Thyroid gland (tissue), 4 donors: ENCODE measurements at regions not wholly inside any gene's neighbourhood (a gene's known extent, or its start where the extent isn't known, plus 50 kb on each side); places are given as distances from the start of the nearest gene placed in this dataset.
"Not testable (repeated sequence)": the region's sequence is repeated elsewhere in the genome, so short reads cannot be mapped to it uniquely, and the experiment has no call there.

Experiments used
- DNase-seq, 2 donors: peaks; one replicate each; pipeline ENCODE4 v3.0.0-alpha.2; 2019
- H3K27ac ChIP-seq, 3 donors: fragments of 200-600 bp; sonication (generic); 1 replicate in 2 of 3; 2 replicates in 1 of 3; pipeline ENCODE4 v1.5.1; 2016 to 2019; ENCODE audit warnings: mild to moderate bottlenecking in 1 of 3, moderate library complexity in 1 of 3
- H3K27me3 ChIP-seq: fragments of 200-600 bp; sonication (generic); one replicate; pipeline ENCODE4 v1.5.1; 2019
- H3K36me3 ChIP-seq, 2 donors: fragments of 200-600 bp; sonication (generic); one replicate each; pipeline ENCODE4 v1.5.1; 2016 to 2019
- H3K4me1 ChIP-seq, 2 donors: fragments of 200-600 bp; sonication (generic); one replicate each; pipeline ENCODE4 v1.5.1; 2017 to 2019
- H3K4me3 ChIP-seq, 3 donors: fragments of 200-600 bp; sonication (generic); replicated peaks in 1 of 3; 1 replicate in 2 of 3; 2 replicates in 1 of 3; pipeline ENCODE4 v1.5.1; 2016; ENCODE audit warnings: mild to moderate bottlenecking in 1 of 3
- H3K9me3 ChIP-seq: fragments of 200-600 bp; sonication (generic); one replicate; pipeline ENCODE4 v1.5.1; 2017
- POLR2A ChIP-seq, 2 donors: fragments of 450-650 bp; IDR thresholded peaks; one replicate each; pipeline ENCODE4 v1.6.1; 2017; ENCODE audit warnings: antibody characterized with exemption in 2 of 2, mild to moderate bottlenecking in 2 of 2, moderate library complexity in 1 of 2
- WGBS, 2 donors: methylation state at CpG; one replicate each; pipeline ENCODE4 v1.1.5; 2017; 5-methylcytosine and 5-hydroxymethylcytosine counted together
- intact Hi-C: fragments of 100-400 bp; cut with DNase I; formaldehyde crosslinking; loops from one replicate; pipeline ENCODE4 v1.15.1; 2023
- TF ChIP-seq, protein P1 (sequence below), 6 experiments: fragments of 200-600 bp in 3 of 6; fragments of 450-650 bp in 3 of 6; sonication (generic) in 3 of 6; IDR thresholded peaks; one replicate each; pipeline ENCODE4 v1.5.1; 2016 to 2019; ENCODE audit warnings: antibody characterized with exemption in 6 of 6, mild to moderate bottlenecking in 2 of 6, inconsistent platforms in 1 of 6, moderate library complexity in 1 of 6

DNA sequence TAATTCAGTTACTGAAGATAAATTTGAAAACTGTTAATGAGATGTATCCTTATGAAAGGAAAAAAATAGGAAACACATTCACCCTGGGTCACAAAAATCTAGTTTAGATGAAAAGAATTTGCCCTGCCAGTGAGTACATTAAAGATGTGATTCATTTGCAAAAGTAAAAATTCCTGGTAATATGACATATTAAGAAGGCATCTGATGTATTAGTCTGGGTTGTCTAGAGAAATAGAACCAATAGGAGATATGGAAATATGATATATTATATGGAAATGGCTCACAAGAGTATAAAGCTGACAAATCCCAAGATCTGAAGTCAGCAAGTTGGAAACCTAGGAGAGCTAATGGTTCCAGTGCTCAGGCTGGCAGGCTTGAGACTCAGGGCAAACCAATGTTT is 153.8 kb downstream of the MRPL39 start:
- H3K27ac ChIP-seq, result no peak overlapping the region
- no peaks in the 10 kb centered on the region for H3K4me1 ChIP-seq
- H3K4me3 ChIP-seq, result no peak overlapping the region
- H3K27me3 ChIP-seq, result no peaks in the 10 kb centered on the region
- no peaks in the 10 kb centered on the region for H3K9me3 ChIP-seq
- H3K36me3 ChIP-seq, result no peaks in the 10 kb centered on the region
- no peak for DNase-seq
- TF ChIP-seq, protein P1, sequence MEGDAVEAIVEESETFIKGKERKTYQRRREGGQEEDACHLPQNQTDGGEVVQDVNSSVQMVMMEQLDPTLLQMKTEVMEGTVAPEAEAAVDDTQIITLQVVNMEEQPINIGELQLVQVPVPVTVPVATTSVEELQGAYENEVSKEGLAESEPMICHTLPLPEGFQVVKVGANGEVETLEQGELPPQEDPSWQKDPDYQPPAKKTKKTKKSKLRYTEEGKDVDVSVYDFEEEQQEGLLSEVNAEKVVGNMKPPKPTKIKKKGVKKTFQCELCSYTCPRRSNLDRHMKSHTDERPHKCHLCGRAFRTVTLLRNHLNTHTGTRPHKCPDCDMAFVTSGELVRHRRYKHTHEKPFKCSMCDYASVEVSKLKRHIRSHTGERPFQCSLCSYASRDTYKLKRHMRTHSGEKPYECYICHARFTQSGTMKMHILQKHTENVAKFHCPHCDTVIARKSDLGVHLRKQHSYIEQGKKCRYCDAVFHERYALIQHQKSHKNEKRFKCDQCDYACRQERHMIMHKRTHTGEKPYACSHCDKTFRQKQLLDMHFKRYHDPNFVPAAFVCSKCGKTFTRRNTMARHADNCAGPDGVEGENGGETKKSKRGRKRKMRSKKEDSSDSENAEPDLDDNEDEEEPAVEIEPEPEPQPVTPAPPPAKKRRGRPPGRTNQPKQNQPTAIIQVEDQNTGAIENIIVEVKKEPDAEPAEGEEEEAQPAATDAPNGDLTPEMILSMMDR (IDR thresholded peaks at IDR 0.05), result no peak
- no peak for TF ChIP-seq POLR2A (IDR thresholded peaks at IDR 0.05)
- intact Hi-C loops, result no loop called here

DNA sequence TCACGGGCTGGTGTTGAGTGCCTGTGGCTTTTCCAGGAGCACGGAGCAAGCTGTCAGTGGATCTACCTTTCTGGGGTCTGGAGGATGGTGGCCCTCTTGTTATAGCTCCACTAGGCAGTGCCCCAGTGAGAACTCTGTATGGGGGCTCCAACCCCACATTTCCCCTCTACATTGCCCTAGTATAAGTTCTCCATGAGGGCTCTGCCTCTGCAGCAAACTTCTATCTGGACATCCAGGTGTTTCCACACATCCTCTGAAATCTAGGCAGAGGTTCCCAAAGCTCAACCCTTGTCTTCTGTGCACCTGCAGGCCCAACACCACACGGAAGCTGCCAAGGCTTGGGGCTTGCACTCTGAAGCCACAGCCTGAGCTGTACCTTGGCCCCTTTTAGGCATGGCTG is 157.3 kb downstream of the MRPL39 start:
- TF ChIP-seq, protein P1 (IDR thresholded peaks at IDR 0.05), result no peak
- TF ChIP-seq POLR2A (IDR thresholded peaks at IDR 0.05), result no peak
- DNase-seq, result no peak
- Histone ChIP-seq H3K4me1 (no peaks in the 10 kb centered on the region), H3K9me3 (no peaks in the 10 kb centered on the region), H3K27ac (no peak overlapping the region), H3K4me3 (no peak overlapping the region), H3K27me3 (no peaks in the 10 kb centered on the region), H3K36me3 (no peaks in the 10 kb centered on the region)
- 79 to 85% methylated on average over 3 of the region's 3 CpGs for WGBS, 2 donors
- intact Hi-C loops, result no loop called here

DNA sequence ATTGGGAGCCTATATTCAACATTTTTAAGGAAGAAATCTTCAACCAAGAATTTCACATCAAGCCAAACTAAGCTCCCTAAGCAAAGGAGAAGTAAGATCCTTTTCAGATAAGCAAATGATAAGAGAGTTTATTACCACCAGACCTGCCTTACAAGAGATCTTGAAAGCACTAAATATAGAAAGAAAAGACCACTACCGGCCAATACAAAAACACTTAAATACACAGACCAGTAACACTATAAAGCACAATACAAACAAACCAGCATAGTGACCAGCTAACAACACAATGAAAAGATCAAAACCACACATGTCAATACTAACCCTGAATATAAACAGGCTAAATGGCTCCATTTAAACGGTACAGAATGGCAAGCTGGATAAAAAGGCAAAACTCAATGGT is 165.4 kb downstream of the MRPL39 start:
- Histone ChIP-seq H3K27me3 (no peaks in the 10 kb centered on the region), H3K4me3 (no peak overlapping the region), H3K9me3 (no peaks in the 10 kb centered on the region), H3K27ac (no peak overlapping the region), H3K4me1 (no peaks in the 10 kb centered on the region), H3K36me3 (no peaks in the 10 kb centered on the region)
- WGBS, 2 donors, result 44 to 46% methylated on average over 2 of the region's 2 CpGs
- intact Hi-C loops, result no loop called here
- DNase-seq, result no peak
- TF ChIP-seq, protein P1 (IDR thresholded peaks at IDR 0.05), result no peak
- TF ChIP-seq POLR2A (IDR thresholded peaks at IDR 0.05), result no peak

DNA sequence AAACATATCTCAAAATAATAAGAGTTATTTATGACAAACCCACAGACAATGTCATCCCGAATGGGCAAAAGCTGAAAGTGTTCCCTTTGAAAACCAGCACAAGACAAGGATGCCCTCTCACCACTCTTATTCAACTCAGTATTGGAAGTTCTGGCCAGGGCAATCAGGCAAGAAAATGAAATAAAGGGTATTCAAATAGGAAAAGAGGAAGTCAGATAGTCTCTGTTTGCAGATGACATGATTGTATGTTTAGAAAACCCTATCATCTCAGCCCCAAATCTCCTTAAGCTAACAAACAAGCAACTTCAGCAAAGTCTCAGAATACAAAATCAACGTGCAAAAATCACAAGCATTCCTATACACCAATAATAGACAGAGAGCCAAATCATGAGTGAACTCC is 169.8 kb downstream of the MRPL39 start:
- not testable (repeated sequence) for H3K36me3 ChIP-seq, H3K4me1 ChIP-seq, H3K27ac ChIP-seq, DNase-seq, H3K9me3 ChIP-seq, H3K27me3 ChIP-seq, H3K4me3 ChIP-seq
- intact Hi-C loops, result loop anchor here (10.0 kb wide), 1 partner anchor 117 kb away; no protein-coding TSS in a partner anchor
- WGBS, 2 donors, result 86 to 87% methylated on average over 2 of the region's 2 CpGs

DNA sequence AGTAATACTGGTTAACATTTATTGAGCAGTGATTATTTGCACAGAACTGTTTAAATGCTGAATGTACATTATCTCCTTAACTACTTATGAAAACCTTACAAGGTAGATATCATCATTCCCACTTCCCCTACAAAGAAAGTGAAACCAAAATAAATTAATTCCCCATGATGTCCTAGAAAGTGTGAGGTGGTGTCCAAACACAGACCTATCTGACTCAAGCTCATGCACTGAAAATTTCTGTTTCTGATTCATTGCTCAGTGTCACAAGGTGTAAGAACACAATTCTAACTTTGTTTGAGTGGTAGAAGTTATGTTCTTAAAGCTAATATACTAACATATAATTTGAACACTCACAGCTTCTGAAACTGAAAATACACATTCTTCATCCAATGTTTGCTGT is 178.7 kb downstream of the MRPL39 start:
- intact Hi-C loops, result no loop called here
- TF ChIP-seq, protein P1 (IDR thresholded peaks at IDR 0.05), result no peak
- Histone ChIP-seq H3K27ac (no peak overlapping the region), H3K4me1 (no peaks in the 10 kb centered on the region), H3K36me3 (no peaks in the 10 kb centered on the region), H3K27me3 (no peaks in the 10 kb centered on the region), H3K4me3 (no peak overlapping the region), H3K9me3 (no peaks in the 10 kb centered on the region)
- DNase-seq, result no peak

DNA sequence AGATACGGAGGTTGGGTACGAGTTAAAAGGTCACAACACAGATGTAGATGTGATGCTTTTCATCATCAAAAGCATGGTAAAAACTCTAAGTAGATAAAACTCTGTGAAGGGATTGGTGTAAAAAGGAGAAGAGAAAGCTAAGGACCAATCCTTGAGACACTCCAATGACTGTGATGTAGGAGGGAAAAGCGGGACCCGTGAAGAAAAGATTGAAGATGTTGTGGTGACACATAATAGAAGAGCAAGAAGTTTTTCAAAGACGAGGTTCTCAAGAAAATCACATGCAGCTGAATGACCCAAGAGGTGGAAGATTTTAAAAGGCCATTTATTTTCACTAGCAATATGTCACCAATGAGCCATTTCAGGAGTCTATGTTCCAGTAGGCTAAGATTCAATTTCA is 179.5 kb downstream of the MRPL39 start:
- H3K36me3 ChIP-seq, result no peaks in the 10 kb centered on the region
- H3K4me1 ChIP-seq, result no peaks in the 10 kb centered on the region
- no peak for DNase-seq
- intact Hi-C loops, result no loop called here
- no peak overlapping the region for H3K27ac ChIP-seq
- WGBS, 2 donors, result 80 to 88% methylated on average over 5 of the region's 5 CpGs
- no peaks in the 10 kb centered on the region for H3K9me3 ChIP-seq
- H3K27me3 ChIP-seq, result no peaks in the 10 kb centered on the region
- no peak overlapping the region for H3K4me3 ChIP-seq
- TF ChIP-seq, protein P1 (IDR thresholded peaks at IDR 0.05), result no peak
- no peak for TF ChIP-seq POLR2A (IDR thresholded peaks at IDR 0.05)
